GM12878 (cell line): ENCODE measurements at regions not wholly inside any gene's neighbourhood (a gene's known extent, or its start where the extent isn't known, plus 50 kb on each side); places are given as distances from the start of the nearest gene placed in this dataset.

Experiments used
- ATAC-seq: fragments of 200-7000 bp; cut with Tn5 transposase; 3 replicates; pipeline ENCODE4 v1.9.1; 2020; ENCODE audit warnings: mild to moderate bottlenecking, moderate library complexity
- BruUV-seq: library from RNA; stranded (reverse); fragments of 400-500 nt; replicated peaks from 2 replicates; lab custom pipeline; 2021; lab: Mats Ljungman, UMichigan
- CTCF ChIA-PET: fragments of 300-600 bp; sonication (Branson Sonifier 250); formaldehyde crosslinking; extraction: SDS; loops from one replicate; lab custom pipeline; 2021; ENCODE audit warnings: inconsistent platforms; lab: Yijun Ruan, JAX
- POLR2A ChIA-PET: fragments of 350-600 bp; formaldehyde crosslinking; extraction: SDS; loops from one replicate; lab custom pipeline; 2021; ENCODE audit warnings: inconsistent platforms; lab: Charles Lee
- RAD21 ChIA-PET: fragments of 300-600 bp; sonication (Branson Sonifier 250); formaldehyde crosslinking; loops from one replicate; lab custom pipeline; 2023; ENCODE audit warnings: antibody characterized with exemption; ENCODE audit not compliant: unreplicated experiment; lab: Charles Lee
- SMC1A ChIA-PET: fragments of 300-600 bp; sonication (Branson Sonifier 250); formaldehyde crosslinking; loops from one replicate; lab custom pipeline; 2023; ENCODE audit not compliant: unreplicated experiment, uncharacterized antibody; lab: Charles Lee
- DNase-seq: peaks from one replicate; pipeline ENCODE4 v3.0.0-alpha.2; 2011; ENCODE audit warnings: low read depth, low spot score
- FAIRE-seq: peaks from 3 replicates; lab custom pipeline; 2011; peaks lifted over from hg19 to GRCh38; lab: Jason Lieb, UNC
- H2AFZ ChIP-seq: 2 replicates; pipeline ENCODE4 v1.6.0; 2011; ENCODE audit warnings: low read depth, low read length, control low read depth; ENCODE audit not compliant: control insufficient read depth
- H3K27ac ChIP-seq: 2 replicates; pipeline ENCODE4 v1.5.1; 2011; ENCODE audit warnings: control low read depth; ENCODE audit not compliant: control insufficient read depth, insufficient read depth
- H3K27me3 ChIP-seq, 2 experiments: replicated peaks in 1 of 2; 2 replicates each; pipeline versions ENCODE4 v1.6.0 to v1.6.1; 2011; ENCODE audit warnings: low read length in 1 of 2; ENCODE audit not compliant: control insufficient read depth in 2 of 2, insufficient read depth in 2 of 2
- H3K36me3 ChIP-seq, 2 experiments: 2 replicates each; pipeline ENCODE4 v1.5.1; 2011; ENCODE audit warnings: low read length in 1 of 2; ENCODE audit not compliant: control insufficient read depth in 2 of 2, insufficient read depth in 2 of 2
- H3K4me1 ChIP-seq: 2 replicates; pipeline ENCODE4 v1.6.1; 2011; ENCODE audit warnings: mild to moderate bottlenecking, low read length, moderate library complexity, mixed read lengths; ENCODE audit not compliant: control insufficient read depth, insufficient read depth
- H3K4me2 ChIP-seq: 2 replicates; pipeline ENCODE4 v1.6.0; 2011; ENCODE audit warnings: control low read depth; ENCODE audit not compliant: control insufficient read depth, insufficient read depth
- H3K4me3 ChIP-seq: fragments of 200-600 bp; sonication (generic); 2 replicates; pipeline ENCODE4 v1.5.1; 2016
- H3K79me2 ChIP-seq: 2 replicates; pipeline ENCODE4 v1.6.0; 2011; ENCODE audit warnings: low read length; ENCODE audit not compliant: control insufficient read depth, insufficient read depth
- H3K9ac ChIP-seq: 2 replicates; pipeline ENCODE4 v1.8.0; 2011; ENCODE audit warnings: low read length, control low read depth, mixed read lengths; ENCODE audit not compliant: control insufficient read depth, insufficient read depth
- H3K9me3 ChIP-seq: replicated peaks from 3 replicates; pipeline ENCODE4 v1.5.1; 2011; ENCODE audit warnings: mild to moderate bottlenecking, low read length; ENCODE audit not compliant: control insufficient read depth, insufficient read depth
- H4K20me1 ChIP-seq: 2 replicates; pipeline ENCODE4 v1.6.0; 2011; ENCODE audit not compliant: control insufficient read depth, insufficient read depth
- CHD2 ChIP-seq: IDR thresholded peaks from 2 replicates; pipeline ENCODE4 v1.6.1; 2011; ENCODE audit warnings: low read depth, low read length, improper control_type of control experiment, borderline replicate concordance
- EP300 ChIP-seq, 2 experiments: fragments of 150-350 bp in 1 of 2; IDR thresholded peaks; 2 replicates each; pipeline ENCODE4 v1.6.1; 2011 to 2012; ENCODE audit warnings: low read depth in 2 of 2, low read length in 2 of 2, borderline replicate concordance in 1 of 2, improper control_type of control experiment in 1 of 2, inconsistent platforms in 1 of 2; ENCODE audit not compliant: control insufficient read depth in 1 of 2
- HDAC6 ChIP-seq: fragments of 200-600 bp; sonication (generic); IDR thresholded peaks from one replicate; pipeline ENCODE4 v1.8.0; 2017; ENCODE audit warnings: antibody characterized with exemption; ENCODE audit not compliant: unreplicated experiment
- IKZF1 ChIP-seq: fragments of 450-650 bp; conservative IDR thresholded peaks from 2 replicates; pipeline ENCODE4 v1.6.1; 2017; ENCODE audit warnings: antibody characterized with exemption, mild to moderate bottlenecking
- KLF5 ChIP-seq: fragments of 450-650 bp; IDR thresholded peaks from 2 replicates; pipeline ENCODE4 v1.6.1; 2014; ENCODE audit warnings: mild to moderate bottlenecking; ENCODE audit not compliant: partially characterized antibody
- MAX ChIP-seq: IDR thresholded peaks from 2 replicates; pipeline ENCODE4 v1.6.1; 2012; ENCODE audit warnings: low read depth, low read length, improper control_type of control experiment
- NR2C2 ChIP-seq: IDR thresholded peaks from 2 replicates; pipeline ENCODE4 v1.6.1; 2011; ENCODE audit warnings: borderline replicate concordance, low read depth; ENCODE audit not compliant: control insufficient read depth, insufficient read length
- POLR2A ChIP-seq: IDR thresholded peaks from 2 replicates; pipeline ENCODE4 v1.6.1; 2011; ENCODE audit warnings: low read depth, mild to moderate bottlenecking, low read length
- POLR2AphosphoS2 ChIP-seq: IDR thresholded peaks from 2 replicates; pipeline ENCODE4 v1.6.1; 2011; ENCODE audit warnings: low read depth, mild to moderate bottlenecking, low read length, improper control_type of control experiment, moderate library complexity
- PRDM15 ChIP-seq: fragments of 450-650 bp; formaldehyde crosslinking; IDR thresholded peaks from 2 replicates; pipeline ENCODE4 v1.4.0; 2020; ENCODE audit warnings: mild to moderate bottlenecking, moderate library complexity
- RBBP5 ChIP-seq: fragments of 200-600 bp; sonication (generic); conservative IDR thresholded peaks from 2 replicates; pipeline ENCODE4 v1.6.1; 2016
- RCOR1 ChIP-seq: conservative IDR thresholded peaks from 2 replicates; pipeline ENCODE4 v1.6.1; 2012; ENCODE audit warnings: low read depth, low read length, improper control_type of control experiment
- SMC3 ChIP-seq: IDR thresholded peaks from 2 replicates; pipeline ENCODE4 v1.6.1; 2011; ENCODE audit warnings: low read length, improper control_type of control experiment, borderline replicate concordance
- ZNF274 ChIP-seq: IDR thresholded peaks from one replicate; pipeline ENCODE4 v1.8.0; 2011; ENCODE audit not compliant: insufficient read length, insufficient read depth
- WGBS: methylation state at CpG from one replicate; pipeline ENCODE4 v1.1.6; 2016; ENCODE audit warnings: low lambda C conversion rate; ENCODE audit not compliant: insufficient replicate concordance, insufficient coverage; ENCODE audit errors: missing lambda C conversion rate; 5-methylcytosine and 5-hydroxymethylcytosine counted together
- in situ Hi-C: fragments of 300-500 bp; cut with MboI; formaldehyde crosslinking; loops from 9 replicates; pipeline ENCODE4 v1.14.3; 2018; ENCODE audit warnings: mixed read lengths
- intact Hi-C: fragments of 100-400 bp; cut with micrococcal nuclease; formaldehyde crosslinking; loops from one replicate; pipeline ENCODE4 v1.14.2; 2022; ENCODE audit not compliant: unreplicated experiment
- TF ChIP-seq, protein P1 (sequence below): fragments of 450-650 bp; IDR thresholded peaks from 2 replicates; pipeline ENCODE4 v1.6.1; 2018; ENCODE audit warnings: borderline replicate concordance, mild to moderate bottlenecking; ENCODE audit not compliant: partially characterized antibody
- TF ChIP-seq, protein P2 (sequence below): fragments of 450-650 bp; conservative IDR thresholded peaks from 2 replicates; pipeline ENCODE4 v1.6.1; 2017; ENCODE audit warnings: mild to moderate bottlenecking, moderate library complexity

- Histone ChIP-seq H3K27ac (no peak overlapping the region), H3K4me2 (no peak overlapping the region), H2AFZ (no peak overlapping the region), H3K9me3 (no peaks in the 10 kb centered on the region; the same call in 2 of the 3 replicates), H3K9ac (no peak overlapping the region), H3K79me2 (no peaks in the 10 kb centered on the region), H3K4me1 (no peaks in the 10 kb centered on the region), H4K20me1 (no peaks in the 10 kb centered on the region), H3K27me3 (no peaks in the 10 kb centered on the region), H3K36me3 (no peaks in the 10 kb centered on the region), H3K4me3 (no peak overlapping the region)
- BruUV-seq = no TSS peak
- in situ Hi-C loops (no loop called here), intact Hi-C loops (no loop called here)
- no peak for ATAC-seq
- TF ChIP-seq RBBP5 = no peak
- TF ChIP-seq POLR2AphosphoS2 = no peak
- TF ChIP-seq EP300 (IDR thresholded peaks at IDR 0.05; ENCODE audit: borderline replicate concordance in 1 of 2, control insufficient read depth in 1 of 2, low read depth in 2 of 2, low read length in 2 of 2) = no peak
- no peak for TF ChIP-seq MAX
- TF ChIP-seq, protein P1, sequence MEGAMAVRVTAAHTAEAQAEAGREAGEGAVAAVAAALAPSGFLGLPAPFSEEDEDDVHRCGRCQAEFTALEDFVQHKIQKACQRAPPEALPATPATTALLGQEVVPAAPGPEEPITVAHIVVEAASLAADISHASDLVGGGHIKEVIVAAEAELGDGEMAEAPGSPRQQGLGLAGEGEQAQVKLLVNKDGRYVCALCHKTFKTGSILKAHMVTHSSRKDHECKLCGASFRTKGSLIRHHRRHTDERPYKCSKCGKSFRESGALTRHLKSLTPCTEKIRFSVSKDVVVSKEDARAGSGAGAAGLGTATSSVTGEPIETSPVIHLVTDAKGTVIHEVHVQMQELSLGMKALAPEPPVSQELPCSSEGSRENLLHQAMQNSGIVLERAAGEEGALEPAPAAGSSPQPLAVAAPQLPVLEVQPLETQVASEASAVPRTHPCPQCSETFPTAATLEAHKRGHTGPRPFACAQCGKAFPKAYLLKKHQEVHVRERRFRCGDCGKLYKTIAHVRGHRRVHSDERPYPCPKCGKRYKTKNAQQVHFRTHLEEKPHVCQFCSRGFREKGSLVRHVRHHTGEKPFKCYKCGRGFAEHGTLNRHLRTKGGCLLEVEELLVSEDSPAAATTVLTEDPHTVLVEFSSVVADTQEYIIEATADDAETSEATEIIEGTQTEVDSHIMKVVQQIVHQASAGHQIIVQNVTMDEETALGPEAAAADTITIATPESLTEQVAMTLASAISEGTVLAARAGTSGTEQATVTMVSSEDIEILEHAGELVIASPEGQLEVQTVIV = no peak
- TF ChIP-seq KLF5 = no peak
- TF ChIP-seq ZNF274 = no peak
- TF ChIP-seq, protein P2, sequence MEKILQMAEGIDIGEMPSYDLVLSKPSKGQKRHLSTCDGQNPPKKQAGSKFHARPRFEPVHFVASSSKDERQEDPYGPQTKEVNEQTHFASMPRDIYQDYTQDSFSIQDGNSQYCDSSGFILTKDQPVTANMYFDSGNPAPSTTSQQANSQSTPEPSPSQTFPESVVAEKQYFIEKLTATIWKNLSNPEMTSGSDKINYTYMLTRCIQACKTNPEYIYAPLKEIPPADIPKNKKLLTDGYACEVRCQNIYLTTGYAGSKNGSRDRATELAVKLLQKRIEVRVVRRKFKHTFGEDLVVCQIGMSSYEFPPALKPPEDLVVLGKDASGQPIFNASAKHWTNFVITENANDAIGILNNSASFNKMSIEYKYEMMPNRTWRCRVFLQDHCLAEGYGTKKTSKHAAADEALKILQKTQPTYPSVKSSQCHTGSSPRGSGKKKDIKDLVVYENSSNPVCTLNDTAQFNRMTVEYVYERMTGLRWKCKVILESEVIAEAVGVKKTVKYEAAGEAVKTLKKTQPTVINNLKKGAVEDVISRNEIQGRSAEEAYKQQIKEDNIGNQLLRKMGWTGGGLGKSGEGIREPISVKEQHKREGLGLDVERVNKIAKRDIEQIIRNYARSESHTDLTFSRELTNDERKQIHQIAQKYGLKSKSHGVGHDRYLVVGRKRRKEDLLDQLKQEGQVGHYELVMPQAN = no peak
- no peak for TF ChIP-seq RCOR1
- TF ChIP-seq PRDM15 (CRISPR knock-in tag) = no peak
- no peak for TF ChIP-seq CHD2
- TF ChIP-seq IKZF1 = no peak
- no peak for TF ChIP-seq NR2C2
- no peak for TF ChIP-seq SMC3
- TF ChIP-seq HDAC6 = no peak
- TF ChIP-seq POLR2A = no peak
- WGBS = 50% methylated on average over 4 of the region's 4 CpGs
- FAIRE-seq = no peak
- DNase-seq = no peak
- ChIA-PET POLR2A (no interaction called here), CTCF (no interaction called here), RAD21 (no interaction called here), SMC1A (no interaction called here)
Measured at GRCh38 chr6:169074526-169074925, 179.1 kb downstream of the THBS2 start.
